ENCODE measurements at regions not wholly inside any gene's neighbourhood (a gene's known extent, or its start where the extent isn't known, plus 50 kb on each side); places are given as distances from the start of the nearest gene placed in this dataset.
"Not testable (repeated sequence)": the region's sequence is repeated elsewhere in the genome, so short reads cannot be mapped to it uniquely, and the experiment has no call there.

GRCh38 chr2:35787302-35788031, 568.1 kb upstream of the CRIM1 start:
- no peak for DNase-seq

- no peak for DNase-seq
Observed at GRCh38 chr2:35785564-35785963, 570.0 kb upstream of the CRIM1 start.

- no peak for DNase-seq
Observed at GRCh38 chr2:35784777-35785176, 570.8 kb upstream of the CRIM1 start.

- DNase-seq, result no peak
Observed at GRCh38 chr2:35783723-35784122, 571.9 kb upstream of the CRIM1 start.

- DNase-seq, result no peak
Observed at GRCh38 chr2:35741556-35741955, 614.0 kb upstream of the CRIM1 start.

- DNase-seq, result no peak
Observed at GRCh38 chr2:35731674-35732073, 623.9 kb upstream of the CRIM1 start.

- no peak for DNase-seq
Observed at GRCh38 chr2:35714883-35715282, 640.7 kb upstream of the CRIM1 start.

- no peak for DNase-seq
Observed at GRCh38 chr2:35708411-35708923, 647.1 kb upstream of the CRIM1 start.

- no peak for DNase-seq
Observed at GRCh38 chr2:35688309-35688708, 667.3 kb upstream of the CRIM1 start.

GRCh38 chr2:35651688-35652323, 703.8 kb upstream of the CRIM1 start:
- DNase-seq, result no peak

GRCh38 chr2:35614640-35615039, 740.9 kb upstream of the CRIM1 start:
- no peak for DNase-seq

- no peak for DNase-seq
Observed at GRCh38 chr2:35606394-35606793, 749.2 kb upstream of the CRIM1 start.

- no peak for DNase-seq
Observed at GRCh38 chr2:35598310-35598709, 757.3 kb upstream of the CRIM1 start.

GRCh38 chr2:35591886-35592285, 763.7 kb upstream of the CRIM1 start:
- no peak for DNase-seq

- DNase-seq, result no peak
Observed at GRCh38 chr2:35585972-35586371, 769.6 kb upstream of the CRIM1 start.

- DNase-seq, result no peak
Observed at GRCh38 chr2:35582637-35583036, 772.9 kb upstream of the CRIM1 start.

- DNase-seq, result no peak
Observed at GRCh38 chr2:35580956-35581355, 774.6 kb upstream of the CRIM1 start.

GRCh38 chr2:35568574-35568973, 787.0 kb upstream of the CRIM1 start:
- DNase-seq, result not testable (repeated sequence)

- no peak for DNase-seq
Observed at GRCh38 chr2:35562488-35562887, 793.1 kb upstream of the CRIM1 start.

- DNase-seq, result no peak
Observed at GRCh38 chr2:35548171-35548570, 807.4 kb upstream of the CRIM1 start.

- DNase-seq, result no peak
Observed at GRCh38 chr2:35545301-35545700, 810.3 kb upstream of the CRIM1 start.

- no peak for DNase-seq
Observed at GRCh38 chr2:35538796-35539195, 816.8 kb upstream of the CRIM1 start.

GRCh38 chr2:35530615-35531135, 824.9 kb upstream of the CRIM1 start:
- DNase-seq, result no peak

GRCh38 chr2:35526741-35527140, 828.8 kb upstream of the CRIM1 start:
- no peak for DNase-seq
